GM12878 (cell line): ENCODE measurements at regions not wholly inside any gene's neighbourhood (a gene's known extent, or its start where the extent isn't known, plus 50 kb on each side); places are given as distances from the start of the nearest gene placed in this dataset.

ENCODE experiments used
- ATAC-seq: fragments of 200-7000 bp; cut with Tn5 transposase; 3 replicates; pipeline ENCODE4 v1.9.1; 2020; ENCODE audit warnings: mild to moderate bottlenecking, moderate library complexity
- BruUV-seq: library from RNA; stranded (reverse); fragments of 400-500 nt; replicated peaks from 2 replicates; lab custom pipeline; 2021; lab: Mats Ljungman, UMichigan
- CTCF ChIA-PET: fragments of 300-600 bp; sonication (Branson Sonifier 250); formaldehyde crosslinking; extraction: SDS; loops from one replicate; lab custom pipeline; 2021; ENCODE audit warnings: inconsistent platforms; lab: Yijun Ruan, JAX
- POLR2A ChIA-PET: fragments of 350-600 bp; formaldehyde crosslinking; extraction: SDS; loops from one replicate; lab custom pipeline; 2021; ENCODE audit warnings: inconsistent platforms; lab: Charles Lee
- RAD21 ChIA-PET: fragments of 300-600 bp; sonication (Branson Sonifier 250); formaldehyde crosslinking; loops from one replicate; lab custom pipeline; 2023; ENCODE audit warnings: antibody characterized with exemption; ENCODE audit not compliant: unreplicated experiment; lab: Charles Lee
- SMC1A ChIA-PET: fragments of 300-600 bp; sonication (Branson Sonifier 250); formaldehyde crosslinking; loops from one replicate; lab custom pipeline; 2023; ENCODE audit not compliant: unreplicated experiment, uncharacterized antibody; lab: Charles Lee
- DNase-seq: peaks from one replicate; pipeline ENCODE4 v3.0.0-alpha.2; 2011; ENCODE audit warnings: low read depth, low spot score
- FAIRE-seq: peaks from 3 replicates; lab custom pipeline; 2011; peaks lifted over from hg19 to GRCh38; lab: Jason Lieb, UNC
- H2AFZ ChIP-seq: 2 replicates; pipeline ENCODE4 v1.6.0; 2011; ENCODE audit warnings: low read depth, low read length, control low read depth; ENCODE audit not compliant: control insufficient read depth
- H3K27ac ChIP-seq: 2 replicates; pipeline ENCODE4 v1.5.1; 2011; ENCODE audit warnings: control low read depth; ENCODE audit not compliant: control insufficient read depth, insufficient read depth
- H3K27me3 ChIP-seq, 2 experiments: replicated peaks in 1 of 2; 2 replicates each; pipeline versions ENCODE4 v1.6.0 to v1.6.1; 2011; ENCODE audit warnings: low read length in 1 of 2; ENCODE audit not compliant: control insufficient read depth in 2 of 2, insufficient read depth in 2 of 2
- H3K36me3 ChIP-seq, 2 experiments: 2 replicates each; pipeline ENCODE4 v1.5.1; 2011; ENCODE audit warnings: low read length in 1 of 2; ENCODE audit not compliant: control insufficient read depth in 2 of 2, insufficient read depth in 2 of 2
- H3K4me1 ChIP-seq: 2 replicates; pipeline ENCODE4 v1.6.1; 2011; ENCODE audit warnings: mild to moderate bottlenecking, low read length, moderate library complexity, mixed read lengths; ENCODE audit not compliant: control insufficient read depth, insufficient read depth
- H3K4me2 ChIP-seq: 2 replicates; pipeline ENCODE4 v1.6.0; 2011; ENCODE audit warnings: control low read depth; ENCODE audit not compliant: control insufficient read depth, insufficient read depth
- H3K4me3 ChIP-seq: fragments of 200-600 bp; sonication (generic); 2 replicates; pipeline ENCODE4 v1.5.1; 2016
- H3K79me2 ChIP-seq: 2 replicates; pipeline ENCODE4 v1.6.0; 2011; ENCODE audit warnings: low read length; ENCODE audit not compliant: control insufficient read depth, insufficient read depth
- H3K9ac ChIP-seq: 2 replicates; pipeline ENCODE4 v1.8.0; 2011; ENCODE audit warnings: low read length, control low read depth, mixed read lengths; ENCODE audit not compliant: control insufficient read depth, insufficient read depth
- H3K9me3 ChIP-seq: replicated peaks from 3 replicates; pipeline ENCODE4 v1.5.1; 2011; ENCODE audit warnings: mild to moderate bottlenecking, low read length; ENCODE audit not compliant: control insufficient read depth, insufficient read depth
- H4K20me1 ChIP-seq: 2 replicates; pipeline ENCODE4 v1.6.0; 2011; ENCODE audit not compliant: control insufficient read depth, insufficient read depth
- ATF2 ChIP-seq: IDR thresholded peaks from 2 replicates; pipeline ENCODE4 v1.6.1; 2012; ENCODE audit warnings: low read length, inconsistent platforms
- CHD2 ChIP-seq: IDR thresholded peaks from 2 replicates; pipeline ENCODE4 v1.6.1; 2011; ENCODE audit warnings: low read depth, low read length, improper control_type of control experiment, borderline replicate concordance
- LARP7 ChIP-seq: fragments of 450-650 bp; IDR thresholded peaks from 2 replicates; pipeline ENCODE4 v1.6.1; 2017; ENCODE audit warnings: mild to moderate bottlenecking
- POLR2AphosphoS2 ChIP-seq: IDR thresholded peaks from 2 replicates; pipeline ENCODE4 v1.6.1; 2011; ENCODE audit warnings: low read depth, mild to moderate bottlenecking, low read length, improper control_type of control experiment, moderate library complexity
- SRF ChIP-seq, 2 experiments: IDR thresholded peaks; 2 replicates each; pipeline ENCODE4 v1.6.1; 2011; ENCODE audit warnings: low read depth in 2 of 2, low read length in 2 of 2, mild to moderate bottlenecking in 1 of 2, moderate library complexity in 1 of 2
- WGBS: methylation state at CpG from one replicate; pipeline ENCODE4 v1.1.6; 2016; ENCODE audit warnings: low lambda C conversion rate; ENCODE audit not compliant: insufficient replicate concordance, insufficient coverage; ENCODE audit errors: missing lambda C conversion rate; 5-methylcytosine and 5-hydroxymethylcytosine counted together
- in situ Hi-C: fragments of 300-500 bp; cut with MboI; formaldehyde crosslinking; loops from 9 replicates; pipeline ENCODE4 v1.14.3; 2018; ENCODE audit warnings: mixed read lengths
- intact Hi-C: fragments of 100-400 bp; cut with micrococcal nuclease; formaldehyde crosslinking; loops from one replicate; pipeline ENCODE4 v1.14.2; 2022; ENCODE audit not compliant: unreplicated experiment
- TF ChIP-seq, protein P1 (sequence below): fragments of 450-650 bp; IDR thresholded peaks from 2 replicates; pipeline ENCODE4 v1.6.1; 2016; ENCODE audit warnings: mild to moderate bottlenecking

DNA sequence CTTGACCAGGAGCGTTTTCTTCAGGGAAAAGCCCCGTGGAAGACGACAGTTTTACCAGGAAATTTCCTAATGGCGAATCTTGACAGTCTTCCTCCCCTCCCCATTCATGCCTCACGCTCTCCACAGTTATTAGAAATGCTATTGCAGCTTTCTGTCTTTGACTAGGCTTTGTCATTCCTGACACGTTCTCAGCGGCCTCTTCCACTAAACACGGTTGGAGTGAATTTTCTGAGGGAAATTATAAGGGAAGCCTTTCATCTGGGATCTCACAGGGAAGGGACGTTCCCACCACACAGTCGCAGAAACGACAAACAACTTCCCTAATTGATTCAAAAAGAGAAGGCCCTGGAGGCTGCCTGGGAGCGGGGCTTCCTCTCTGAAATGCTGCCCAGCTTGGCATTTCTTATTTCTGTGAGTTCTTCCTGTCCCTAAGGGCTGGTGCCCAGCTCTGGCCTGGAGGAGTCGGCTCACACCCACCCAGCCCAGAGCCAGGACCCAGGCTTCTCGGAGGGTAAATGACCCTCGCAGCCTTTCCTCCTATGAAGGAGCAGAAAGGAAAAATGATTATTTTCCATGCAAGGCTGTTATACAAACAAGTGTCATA, 57.1 kb upstream of the PPP1R26 start (continued):
- TF ChIP-seq, protein P1, sequence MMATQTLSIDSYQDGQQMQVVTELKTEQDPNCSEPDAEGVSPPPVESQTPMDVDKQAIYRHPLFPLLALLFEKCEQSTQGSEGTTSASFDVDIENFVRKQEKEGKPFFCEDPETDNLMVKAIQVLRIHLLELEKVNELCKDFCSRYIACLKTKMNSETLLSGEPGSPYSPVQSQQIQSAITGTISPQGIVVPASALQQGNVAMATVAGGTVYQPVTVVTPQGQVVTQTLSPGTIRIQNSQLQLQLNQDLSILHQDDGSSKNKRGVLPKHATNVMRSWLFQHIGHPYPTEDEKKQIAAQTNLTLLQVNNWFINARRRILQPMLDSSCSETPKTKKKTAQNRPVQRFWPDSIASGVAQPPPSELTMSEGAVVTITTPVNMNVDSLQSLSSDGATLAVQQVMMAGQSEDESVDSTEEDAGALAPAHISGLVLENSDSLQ, result no peak
- TF ChIP-seq CHD2 (no peak), ATF2 (no peak), POLR2AphosphoS2 (no peak)

GRCh38 chr9:135423725-135424124, 55.9 kb upstream of the PPP1R26 start:
- CTCF ChIA-PET, result no interaction called here
- Histone ChIP-seq H3K27me3 (no peaks in the 10 kb centered on the region), H3K9ac (no peak overlapping the region), H3K79me2 (no peaks in the 10 kb centered on the region), H3K27ac (no peak overlapping the region), H3K36me3 (no peaks in the 10 kb centered on the region), H3K4me3 (no peak overlapping the region), H3K9me3 (no peaks in the 10 kb centered on the region), H2AFZ (no peak overlapping the region), H4K20me1 (no peaks in the 10 kb centered on the region), H3K4me2 (no peak overlapping the region), H3K4me1 (no peaks in the 10 kb centered on the region)
- BruUV-seq, result no TSS peak
- TF ChIP-seq SRF (IDR thresholded peaks at IDR 0.05; ENCODE audit: low read depth in 2 of 2, low read length in 2 of 2) (no peak), LARP7 (no peak)
- SMC1A ChIA-PET, result no interaction called here
- ATAC-seq (no peak), FAIRE-seq (no peak), DNase-seq (no peak)
- RAD21 ChIA-PET, result no interaction called here
- 62% methylated on average over 9 of the region's 9 CpGs for WGBS
- intact Hi-C loops (no loop called here), in situ Hi-C loops (no loop called here)
- POLR2A ChIA-PET, result no interaction called here
